GM20000 (cell line): ENCODE measurements at regions not wholly inside any gene's neighbourhood (a gene's known extent, or its start where the extent isn't known, plus 50 kb on each side); places are given as distances from the start of the nearest gene placed in this dataset.

ENCODE experiments used
- DNase-seq: peaks from one replicate; pipeline ENCODE4 v3.0.0; 2012; ENCODE audit warnings: low spot score
- CTCF ChIP-seq: IDR thresholded peaks from 2 replicates; pipeline ENCODE4 v1.5.1; 2012; ENCODE audit warnings: mild to moderate bottlenecking, control low read depth; ENCODE audit errors: extremely low read depth, missing control alignments

DNA sequence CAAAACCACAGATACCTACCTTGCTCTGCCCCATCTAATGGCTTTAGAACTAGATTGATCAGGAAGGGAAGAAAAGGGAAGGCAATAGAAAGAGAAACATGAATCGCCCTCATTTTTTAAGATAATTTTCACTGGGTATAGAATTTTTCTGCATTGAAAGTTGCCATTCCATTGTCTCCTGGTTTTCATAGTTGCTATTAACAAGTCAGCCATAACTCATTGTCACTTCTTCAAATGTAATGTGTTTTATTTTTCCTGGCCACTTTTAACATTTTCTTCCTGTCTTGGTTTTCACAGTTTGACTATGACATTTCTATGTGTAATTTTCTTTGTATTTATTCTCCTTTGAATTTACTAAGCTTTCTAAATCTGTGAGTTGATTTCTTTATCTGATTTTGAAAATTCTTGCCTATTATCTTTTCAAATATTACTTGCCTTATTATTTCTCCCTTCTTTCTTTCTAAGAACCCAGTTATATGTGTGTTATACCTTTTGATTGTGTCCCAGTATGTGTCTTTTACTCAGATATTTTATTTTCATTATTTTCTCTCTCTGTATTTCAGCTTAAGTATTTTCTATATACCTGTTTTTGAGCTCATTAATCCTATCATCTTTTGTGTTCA is 85.5 kb upstream of the GLI2 start:
- no peak for TF ChIP-seq CTCF
- no peak for DNase-seq

- DNase-seq: no peak
- no peak for TF ChIP-seq CTCF
These were observed 83.8 kb upstream of the GLI2 start for GRCh38 chr2:120651818-120652217.

DNA sequence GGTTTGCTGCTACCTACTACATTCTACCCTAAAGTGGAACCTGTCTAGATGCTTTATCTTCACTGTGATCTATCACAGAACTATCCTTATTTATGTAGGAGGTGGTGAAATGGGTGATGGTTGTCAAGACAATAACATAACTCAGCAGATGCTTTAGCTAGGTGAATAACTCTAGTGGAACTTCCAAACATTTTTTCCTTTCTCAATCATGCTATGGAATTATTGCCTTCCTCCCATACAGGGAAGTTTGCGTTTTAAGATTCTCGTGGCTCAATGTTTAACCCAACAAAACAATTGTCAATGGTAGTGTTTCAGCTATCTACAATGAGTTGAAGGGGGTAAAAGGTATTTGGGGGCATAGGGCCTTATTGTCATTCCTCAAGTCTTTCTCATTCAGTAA is 82.6 kb upstream of the GLI2 start:
- DNase-seq: no peak
- TF ChIP-seq CTCF: no peak

- no peak for TF ChIP-seq CTCF
- no peak for DNase-seq
These were observed 81.8 kb upstream of the GLI2 start for GRCh38 chr2:120653871-120654270.

DNA sequence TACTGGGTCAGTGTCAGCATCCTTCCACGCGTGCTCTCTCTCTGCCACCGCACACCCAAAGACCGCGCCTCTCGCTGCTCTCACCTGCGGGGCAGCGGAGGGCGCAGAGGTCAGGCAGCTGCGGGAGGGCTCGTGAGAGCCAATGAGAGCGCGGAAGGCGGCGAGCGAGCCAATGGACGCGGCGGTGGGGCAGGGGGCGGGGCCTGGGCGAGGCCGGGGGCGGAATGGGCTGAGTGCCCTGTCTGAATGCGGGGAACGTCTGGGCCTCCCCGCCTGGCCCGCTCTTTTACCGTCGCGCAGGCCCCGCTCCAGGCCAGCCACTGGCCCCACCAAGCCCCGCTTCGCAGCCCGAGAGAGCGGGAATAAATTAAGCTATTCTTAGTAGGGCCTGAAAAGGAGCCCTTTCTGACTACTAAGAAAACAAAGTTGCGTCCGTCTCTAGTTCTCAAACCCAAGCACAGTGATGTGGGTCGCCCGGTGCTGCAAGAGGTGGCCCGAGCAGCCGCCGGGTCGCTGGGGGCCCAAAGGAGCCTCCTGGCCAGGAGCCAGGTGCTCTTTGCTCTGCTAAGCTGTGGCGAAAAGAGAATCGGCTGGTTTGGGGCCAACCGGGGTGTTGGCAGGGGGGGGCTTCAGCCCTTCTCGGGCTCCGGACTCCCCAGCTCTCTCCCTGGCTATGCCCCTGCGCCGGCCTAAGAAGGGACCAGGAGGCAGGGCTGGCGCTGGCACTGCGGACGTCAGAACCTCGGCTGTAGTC is 81.1 kb upstream of the GLI2 start:
- no peak for TF ChIP-seq CTCF
- no peak for DNase-seq

GRCh38 chr2:120656273-120656950 is 79.3 kb upstream of the GLI2 start:
- TF ChIP-seq CTCF: no peak
- no peak for DNase-seq
